ENCODE measurements at regions not wholly inside any gene's neighbourhood (a gene's known extent, or its start where the extent isn't known, plus 50 kb on each side); places are given as distances from the start of the nearest gene placed in this dataset.

DNA sequence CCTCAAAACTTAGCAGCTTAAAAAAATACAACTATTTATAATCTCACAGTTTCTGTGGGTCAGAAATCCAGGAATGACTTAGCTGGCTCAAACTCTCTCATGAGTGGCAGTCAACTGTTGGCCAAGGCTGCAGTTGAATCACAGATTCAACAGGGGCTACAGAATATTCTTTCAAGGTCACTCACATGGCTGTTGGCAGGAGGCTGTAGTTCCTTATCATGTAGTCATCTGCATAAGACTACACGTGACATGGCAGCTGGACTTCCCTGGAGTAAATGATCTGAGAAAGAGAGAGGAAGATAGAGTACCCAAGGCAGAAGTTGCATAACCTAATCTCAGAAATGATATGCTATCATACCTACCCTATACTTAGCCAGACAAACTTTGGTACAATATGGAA, 75.2 kb upstream of the TSPAN2 start (continued):
- TF ChIP-seq, protein P1, sequence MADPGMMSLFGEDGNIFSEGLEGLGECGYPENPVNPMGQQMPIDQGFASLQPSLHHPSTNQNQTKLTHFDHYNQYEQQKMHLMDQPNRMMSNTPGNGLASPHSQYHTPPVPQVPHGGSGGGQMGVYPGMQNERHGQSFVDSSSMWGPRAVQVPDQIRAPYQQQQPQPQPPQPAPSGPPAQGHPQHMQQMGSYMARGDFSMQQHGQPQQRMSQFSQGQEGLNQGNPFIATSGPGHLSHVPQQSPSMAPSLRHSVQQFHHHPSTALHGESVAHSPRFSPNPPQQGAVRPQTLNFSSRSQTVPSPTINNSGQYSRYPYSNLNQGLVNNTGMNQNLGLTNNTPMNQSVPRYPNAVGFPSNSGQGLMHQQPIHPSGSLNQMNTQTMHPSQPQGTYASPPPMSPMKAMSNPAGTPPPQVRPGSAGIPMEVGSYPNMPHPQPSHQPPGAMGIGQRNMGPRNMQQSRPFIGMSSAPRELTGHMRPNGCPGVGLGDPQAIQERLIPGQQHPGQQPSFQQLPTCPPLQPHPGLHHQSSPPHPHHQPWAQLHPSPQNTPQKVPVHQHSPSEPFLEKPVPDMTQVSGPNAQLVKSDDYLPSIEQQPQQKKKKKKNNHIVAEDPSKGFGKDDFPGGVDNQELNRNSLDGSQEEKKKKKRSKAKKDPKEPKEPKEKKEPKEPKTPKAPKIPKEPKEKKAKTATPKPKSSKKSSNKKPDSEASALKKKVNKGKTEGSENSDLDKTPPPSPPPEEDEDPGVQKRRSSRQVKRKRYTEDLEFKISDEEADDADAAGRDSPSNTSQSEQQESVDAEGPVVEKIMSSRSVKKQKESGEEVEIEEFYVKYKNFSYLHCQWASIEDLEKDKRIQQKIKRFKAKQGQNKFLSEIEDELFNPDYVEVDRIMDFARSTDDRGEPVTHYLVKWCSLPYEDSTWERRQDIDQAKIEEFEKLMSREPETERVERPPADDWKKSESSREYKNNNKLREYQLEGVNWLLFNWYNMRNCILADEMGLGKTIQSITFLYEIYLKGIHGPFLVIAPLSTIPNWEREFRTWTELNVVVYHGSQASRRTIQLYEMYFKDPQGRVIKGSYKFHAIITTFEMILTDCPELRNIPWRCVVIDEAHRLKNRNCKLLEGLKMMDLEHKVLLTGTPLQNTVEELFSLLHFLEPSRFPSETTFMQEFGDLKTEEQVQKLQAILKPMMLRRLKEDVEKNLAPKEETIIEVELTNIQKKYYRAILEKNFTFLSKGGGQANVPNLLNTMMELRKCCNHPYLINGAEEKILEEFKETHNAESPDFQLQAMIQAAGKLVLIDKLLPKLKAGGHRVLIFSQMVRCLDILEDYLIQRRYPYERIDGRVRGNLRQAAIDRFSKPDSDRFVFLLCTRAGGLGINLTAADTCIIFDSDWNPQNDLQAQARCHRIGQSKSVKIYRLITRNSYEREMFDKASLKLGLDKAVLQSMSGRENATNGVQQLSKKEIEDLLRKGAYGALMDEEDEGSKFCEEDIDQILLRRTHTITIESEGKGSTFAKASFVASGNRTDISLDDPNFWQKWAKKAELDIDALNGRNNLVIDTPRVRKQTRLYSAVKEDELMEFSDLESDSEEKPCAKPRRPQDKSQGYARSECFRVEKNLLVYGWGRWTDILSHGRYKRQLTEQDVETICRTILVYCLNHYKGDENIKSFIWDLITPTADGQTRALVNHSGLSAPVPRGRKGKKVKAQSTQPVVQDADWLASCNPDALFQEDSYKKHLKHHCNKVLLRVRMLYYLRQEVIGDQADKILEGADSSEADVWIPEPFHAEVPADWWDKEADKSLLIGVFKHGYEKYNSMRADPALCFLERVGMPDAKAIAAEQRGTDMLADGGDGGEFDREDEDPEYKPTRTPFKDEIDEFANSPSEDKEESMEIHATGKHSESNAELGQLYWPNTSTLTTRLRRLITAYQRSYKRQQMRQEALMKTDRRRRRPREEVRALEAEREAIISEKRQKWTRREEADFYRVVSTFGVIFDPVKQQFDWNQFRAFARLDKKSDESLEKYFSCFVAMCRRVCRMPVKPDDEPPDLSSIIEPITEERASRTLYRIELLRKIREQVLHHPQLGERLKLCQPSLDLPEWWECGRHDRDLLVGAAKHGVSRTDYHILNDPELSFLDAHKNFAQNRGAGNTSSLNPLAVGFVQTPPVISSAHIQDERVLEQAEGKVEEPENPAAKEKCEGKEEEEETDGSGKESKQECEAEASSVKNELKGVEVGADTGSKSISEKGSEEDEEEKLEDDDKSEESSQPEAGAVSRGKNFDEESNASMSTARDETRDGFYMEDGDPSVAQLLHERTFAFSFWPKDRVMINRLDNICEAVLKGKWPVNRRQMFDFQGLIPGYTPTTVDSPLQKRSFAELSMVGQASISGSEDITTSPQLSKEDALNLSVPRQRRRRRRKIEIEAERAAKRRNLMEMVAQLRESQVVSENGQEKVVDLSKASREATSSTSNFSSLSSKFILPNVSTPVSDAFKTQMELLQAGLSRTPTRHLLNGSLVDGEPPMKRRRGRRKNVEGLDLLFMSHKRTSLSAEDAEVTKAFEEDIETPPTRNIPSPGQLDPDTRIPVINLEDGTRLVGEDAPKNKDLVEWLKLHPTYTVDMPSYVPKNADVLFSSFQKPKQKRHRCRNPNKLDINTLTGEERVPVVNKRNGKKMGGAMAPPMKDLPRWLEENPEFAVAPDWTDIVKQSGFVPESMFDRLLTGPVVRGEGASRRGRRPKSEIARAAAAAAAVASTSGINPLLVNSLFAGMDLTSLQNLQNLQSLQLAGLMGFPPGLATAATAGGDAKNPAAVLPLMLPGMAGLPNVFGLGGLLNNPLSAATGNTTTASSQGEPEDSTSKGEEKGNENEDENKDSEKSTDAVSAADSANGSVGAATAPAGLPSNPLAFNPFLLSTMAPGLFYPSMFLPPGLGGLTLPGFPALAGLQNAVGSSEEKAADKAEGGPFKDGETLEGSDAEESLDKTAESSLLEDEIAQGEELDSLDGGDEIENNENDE (IDR thresholded peaks at IDR 0.05; ENCODE audit: insufficient replicate concordance, low read length), result no peak
- TF ChIP-seq KDM1A (IDR thresholded peaks at IDR 0.05; ENCODE audit: borderline replicate concordance, low read length) (no peak), SIX5 (IDR thresholded peaks at IDR 0.05; ENCODE audit: low read depth, low read length) (no peak), TCF12 (IDR thresholded peaks at IDR 0.05; ENCODE audit: low read depth, low read length) (no peak), SRF (IDR thresholded peaks at IDR 0.05; ENCODE audit: low read depth, low read length) (no peak)

Measured in H1 (cell line).